Mesendoderm (in vitro differentiated cells): ENCODE measurements at regions not wholly inside any gene's neighbourhood (a gene's known extent, or its start where the extent isn't known, plus 50 kb on each side); places are given as distances from the start of the nearest gene placed in this dataset.
"Not testable (repeated sequence)": the region's sequence is repeated elsewhere in the genome, so short reads cannot be mapped to it uniquely, and the experiment has no call there.

ENCODE experiments used
- DNase-seq: peaks from one replicate; pipeline ENCODE4 v3.0.0; 2013
- H2AK5ac ChIP-seq: 2 replicates; pipeline ENCODE4 v1.6.1; 2013; ENCODE audit warnings: low read length, inconsistent platforms
- H2BK120ac ChIP-seq: 2 replicates; pipeline ENCODE4 v1.6.1; 2013; ENCODE audit warnings: low read depth, mild to moderate bottlenecking, low read length, moderate library complexity, mixed read lengths
- H2BK15ac ChIP-seq: replicated peaks from 2 replicates; pipeline ENCODE4 v1.6.1; 2013; ENCODE audit warnings: low read depth, mild to moderate bottlenecking, moderate library complexity
- H2BK5ac ChIP-seq: 2 replicates; pipeline ENCODE4 v1.6.1; 2013; ENCODE audit warnings: low read length, inconsistent platforms
- H3K18ac ChIP-seq: 2 replicates; pipeline ENCODE4 v1.6.1; 2013; ENCODE audit warnings: mild to moderate bottlenecking, low read length, mixed read lengths
- H3K23ac ChIP-seq: one replicate; pipeline ENCODE4 v1.6.1; 2013; ENCODE audit warnings: low read length
- H3K27ac ChIP-seq: 2 replicates; pipeline ENCODE4 v1.5.1; 2013; ENCODE audit warnings: low read depth, mild to moderate bottlenecking, inconsistent platforms, low read length, moderate library complexity
- H3K27me3 ChIP-seq: 2 replicates; pipeline ENCODE4 v1.6.1; 2013; ENCODE audit warnings: low read length, control low read depth, mild to moderate bottlenecking, inconsistent platforms; ENCODE audit not compliant: insufficient read depth, poor library complexity
- H3K36me3 ChIP-seq: 2 replicates; pipeline ENCODE4 v1.6.1; 2013; ENCODE audit warnings: low read length, inconsistent platforms; ENCODE audit not compliant: control insufficient read depth, insufficient read depth
- H3K4ac ChIP-seq: one replicate; pipeline ENCODE4 v1.6.1; 2013; ENCODE audit warnings: low read depth, mild to moderate bottlenecking, low read length, moderate library complexity
- H3K4me1 ChIP-seq: 2 replicates; pipeline ENCODE4 v1.6.1; 2013; ENCODE audit warnings: low read depth, low read length, inconsistent platforms; ENCODE audit not compliant: control insufficient read depth
- H3K4me2 ChIP-seq: 2 replicates; pipeline ENCODE4 v1.6.1; 2013; ENCODE audit warnings: low read length
- H3K4me3 ChIP-seq: 2 replicates; pipeline ENCODE4 v1.5.1; 2013; ENCODE audit warnings: mild to moderate bottlenecking, low read length
- H3K56ac ChIP-seq: one replicate; pipeline ENCODE4 v1.6.1; 2013; ENCODE audit warnings: low read length
- H3K79me1 ChIP-seq: 2 replicates; pipeline ENCODE4 v1.6.1; 2013; ENCODE audit warnings: low read length, inconsistent platforms
- H3K79me2 ChIP-seq: 2 replicates; pipeline ENCODE4 v1.6.1; 2013; ENCODE audit warnings: mild to moderate bottlenecking, low read length; ENCODE audit not compliant: control insufficient read depth, insufficient read depth
- H3K9ac ChIP-seq: 2 replicates; pipeline ENCODE4 v1.6.1; 2013; ENCODE audit warnings: low read length, inconsistent platforms
- H4K5ac ChIP-seq: one replicate; pipeline ENCODE4 v1.6.1; 2013; ENCODE audit warnings: low read length
- H4K8ac ChIP-seq: one replicate; pipeline ENCODE4 v1.6.1; 2013; ENCODE audit warnings: low read depth, mild to moderate bottlenecking, control low read depth, low read length, moderate library complexity
- WGBS: extraction: QIAGEN DNeasy Blood & Tissue Kit; methylation state at CpG from one replicate; pipeline ENCODE4 v1.1.7; 2013; ENCODE audit warnings: low lambda C conversion rate, missing lambda C conversion rate; ENCODE audit not compliant: insufficient coverage; ENCODE audit errors: extremely low coverage; 5-methylcytosine and 5-hydroxymethylcytosine counted together

- H3K9ac ChIP-seq = no peak overlapping the region
- H2AK5ac ChIP-seq = no peak overlapping the region
- H3K27ac ChIP-seq = no peak overlapping the region
- H3K56ac ChIP-seq = peak overlapping the region; percentile 11
- no peak overlapping the region for H2BK120ac ChIP-seq
- no peaks in the 10 kb centered on the region for H3K27me3 ChIP-seq
- H3K4me1 ChIP-seq = no peaks in the 10 kb centered on the region
- no peak overlapping the region for H4K5ac ChIP-seq
- peak; percentile 83 for DNase-seq
- H3K4ac ChIP-seq = no peak overlapping the region
- WGBS = no CpG with 5 or more reads among the region's 7 CpGs
- no peaks in the 10 kb centered on the region for H3K79me1 ChIP-seq
- H3K79me2 ChIP-seq = no peaks in the 10 kb centered on the region
- no peak overlapping the region for H3K4me2 ChIP-seq
- no peaks in the 10 kb centered on the region for H3K36me3 ChIP-seq
- H3K23ac ChIP-seq = no peak overlapping the region
- no peak overlapping the region for H2BK5ac ChIP-seq
- no peak overlapping the region for H2BK15ac ChIP-seq
- H3K4me3 ChIP-seq = no peak overlapping the region
- no peak overlapping the region for H4K8ac ChIP-seq
- H3K18ac ChIP-seq = peak overlapping the region; percentile 30
Observed at GRCh38 chr1:103457886-103458455, 67.5 kb upstream of the RNPC3 start.

- Histone ChIP-seq H3K4me1 (no peaks in the 10 kb centered on the region), H3K56ac (no peak overlapping the region), H2BK120ac (no peak overlapping the region), H2BK15ac (no peak overlapping the region), H3K9ac (no peak overlapping the region), H3K27me3 (no peaks in the 10 kb centered on the region), H3K18ac (no peak overlapping the region), H2BK5ac (no peak overlapping the region), H3K4ac (no peak overlapping the region), H3K79me2 (no peaks in the 10 kb centered on the region), H3K27ac (no peak overlapping the region), H3K4me2 (no peak overlapping the region), H2AK5ac (no peak overlapping the region), H3K79me1 (no peaks in the 10 kb centered on the region), H4K5ac (no peak overlapping the region), H3K36me3 (no peaks in the 10 kb centered on the region), H3K4me3 (no peak overlapping the region), H3K23ac (no peak overlapping the region), H4K8ac (no peak overlapping the region)
- no peak for DNase-seq
- WGBS = no CpG with 5 or more reads among the region's 1 CpG
Observed at GRCh38 chr1:103448560-103448959, 76.9 kb upstream of the RNPC3 start.

GRCh38 chr1:103447471-103447870 lies 78.0 kb upstream of the RNPC3 start:
- H3K27ac ChIP-seq = no peak overlapping the region
- H3K36me3 ChIP-seq = no peaks in the 10 kb centered on the region
- H4K8ac ChIP-seq = no peak overlapping the region
- DNase-seq = no peak
- no CpG with 5 or more reads among the region's 1 CpG for WGBS
- H2BK120ac ChIP-seq = no peak overlapping the region
- H3K79me2 ChIP-seq = no peaks in the 10 kb centered on the region
- H3K4me2 ChIP-seq = no peak overlapping the region
- H2AK5ac ChIP-seq = no peak overlapping the region
- H4K5ac ChIP-seq = no peak overlapping the region
- no peak overlapping the region for H3K56ac ChIP-seq
- no peak overlapping the region for H3K18ac ChIP-seq
- H3K4me1 ChIP-seq = no peaks in the 10 kb centered on the region
- H2BK5ac ChIP-seq = no peak overlapping the region
- H3K4me3 ChIP-seq = no peak overlapping the region
- no peak overlapping the region for H3K23ac ChIP-seq
- H3K4ac ChIP-seq = no peak overlapping the region
- no peak overlapping the region for H3K9ac ChIP-seq
- no peaks in the 10 kb centered on the region for H3K79me1 ChIP-seq
- H3K27me3 ChIP-seq = no peaks in the 10 kb centered on the region
- no peak overlapping the region for H2BK15ac ChIP-seq

- Histone ChIP-seq H3K56ac (no peak overlapping the region), H2BK120ac (no peak overlapping the region), H4K5ac (no peak overlapping the region), H2BK15ac (no peak overlapping the region), H3K79me1 (no peaks in the 10 kb centered on the region), H3K4ac (no peak overlapping the region), H3K27me3 (no peaks in the 10 kb centered on the region), H3K36me3 (no peaks in the 10 kb centered on the region), H3K4me3 (no peak overlapping the region), H2BK5ac (no peak overlapping the region), H2AK5ac (no peak overlapping the region), H3K4me2 (no peak overlapping the region), H3K9ac (no peak overlapping the region), H4K8ac (no peak overlapping the region), H3K23ac (no peak overlapping the region), H3K4me1 (no peaks in the 10 kb centered on the region), H3K79me2 (no peaks in the 10 kb centered on the region), H3K18ac (no peak overlapping the region), H3K27ac (peak overlapping the region; percentile 68)
- peak; percentile 81 for DNase-seq
- WGBS = no CpG with 5 or more reads among the region's 3 CpGs
Observed at GRCh38 chr1:103441342-103441741, 84.2 kb upstream of the RNPC3 start.

- not testable (repeated sequence) for H2BK5ac ChIP-seq, H2BK15ac ChIP-seq, H4K8ac ChIP-seq, H3K27ac ChIP-seq, DNase-seq, H3K56ac ChIP-seq, H3K4ac ChIP-seq, H3K4me1 ChIP-seq, H3K79me1 ChIP-seq, H3K9ac ChIP-seq, H3K36me3 ChIP-seq, H3K79me2 ChIP-seq, H3K4me3 ChIP-seq, H3K4me2 ChIP-seq, H2AK5ac ChIP-seq, H3K18ac ChIP-seq, H3K23ac ChIP-seq, H4K5ac ChIP-seq, H2BK120ac ChIP-seq, H3K27me3 ChIP-seq
- WGBS = no CpG with 5 or more reads among the region's 4 CpGs
Observed at GRCh38 chr1:103436568-103437100, 88.9 kb upstream of the RNPC3 start.

GRCh38 chr1:103435443-103435842 lies 90.1 kb upstream of the RNPC3 start:
- Histone ChIP-seq H2BK5ac (no peak overlapping the region), H3K4ac (no peak overlapping the region), H3K36me3 (no peaks in the 10 kb centered on the region), H4K8ac (no peak overlapping the region), H3K9ac (no peak overlapping the region), H3K4me1 (no peaks in the 10 kb centered on the region), H3K23ac (no peak overlapping the region), H3K27me3 (no peaks in the 10 kb centered on the region), H3K18ac (no peak overlapping the region), H3K27ac (no peak overlapping the region), H2BK15ac (no peak overlapping the region), H3K56ac (no peak overlapping the region), H2BK120ac (no peak overlapping the region), H3K79me2 (no peaks in the 10 kb centered on the region), H3K79me1 (no peaks in the 10 kb centered on the region), H3K4me3 (no peak overlapping the region), H3K4me2 (no peak overlapping the region), H4K5ac (no peak overlapping the region), H2AK5ac (no peak overlapping the region)
- WGBS = no CpG with 5 or more reads among the region's 1 CpG
- DNase-seq = no peak
